ENCODE measurements at regions not wholly inside any gene's neighbourhood (a gene's known extent, or its start where the extent isn't known, plus 50 kb on each side); places are given as distances from the start of the nearest gene placed in this dataset.

- H3K79me2 ChIP-seq (ENCODE audit: low read depth) = no peaks in the 10 kb centered on the region
- no peaks in the 10 kb centered on the region for H3K36me3 ChIP-seq (ENCODE audit: low read depth)
- DNase-seq = no peak
- H4K20me1 ChIP-seq (ENCODE audit: insufficient read depth) = no peaks in the 10 kb centered on the region
- H3K4me3 ChIP-seq = no peak overlapping the region
- TF ChIP-seq CTCF (conservative IDR thresholded peaks at IDR 0.05) = no peak
- no peak for TF ChIP-seq EZH2 (IDR thresholded peaks at IDR 0.05; ENCODE audit: low read depth)
- H3K9me3 ChIP-seq (ENCODE audit: insufficient read depth, low read depth) = no peaks in the 10 kb centered on the region; the same call in 1 of the 2 replicates
- no peaks in the 10 kb centered on the region for H3K9me2 ChIP-seq (ENCODE audit: insufficient read depth)
- no peaks in the 10 kb centered on the region for H3K27me3 ChIP-seq (ENCODE audit: insufficient read depth, low read depth)
- intact Hi-C loops (cut with micrococcal nuclease; ENCODE audit: unreplicated experiment) = no loop called here
- BruUV-seq (replicated peaks) = no TSS peak
- no peak overlapping the region for H3K4me2 ChIP-seq
- ChIA-PET CTCF (interaction anchor here (0.6 kb wide), 1 partner anchor 63 kb away, joined by 4 read pairs; no protein-coding TSS in a partner anchor), POLR2A (ENCODE audit: unreplicated experiment) (no interaction called here)
- H2AFZ ChIP-seq = no peak overlapping the region
- no peaks in the 10 kb centered on the region for H3K4me1 ChIP-seq (replicated peaks; ENCODE audit: insufficient read depth)
- no peak overlapping the region for H3K27ac ChIP-seq
- H3F3A ChIP-seq (ENCODE audit: insufficient read depth, low read depth) = no peaks in the 10 kb centered on the region
These were observed 232.6 kb upstream of the BOD1L1 start for GRCh38 chr4:13860126-13860525.

GRCh38 chr4:13865871-13866669 is 238.5 kb upstream of the BOD1L1 start:
- no TSS peak for BruUV-seq (replicated peaks)
- Histone ChIP-seq H3K27me3 (ENCODE audit: insufficient read depth, low read depth) (no peaks in the 10 kb centered on the region), H3F3A (ENCODE audit: insufficient read depth, low read depth) (no peaks in the 10 kb centered on the region), H3K4me2 (no peak overlapping the region), H3K9me3 (ENCODE audit: insufficient read depth, low read depth) (no peaks in the 10 kb centered on the region), H3K4me3 (no peak overlapping the region), H4K20me1 (ENCODE audit: insufficient read depth) (no peaks in the 10 kb centered on the region), H3K36me3 (ENCODE audit: low read depth) (no peaks in the 10 kb centered on the region), H3K79me2 (ENCODE audit: low read depth) (no peaks in the 10 kb centered on the region), H3K9me2 (ENCODE audit: insufficient read depth) (no peaks in the 10 kb centered on the region), H2AFZ (no peak overlapping the region), H3K27ac (no peak overlapping the region), H3K4me1 (replicated peaks; ENCODE audit: insufficient read depth) (no peaks in the 10 kb centered on the region)
- ChIA-PET CTCF (no interaction called here), POLR2A (ENCODE audit: unreplicated experiment) (interaction anchor here (0.5 kb wide), 1 partner anchor 38 kb away, joined by 8 read pairs; no protein-coding TSS in a partner anchor)
- intact Hi-C loops (cut with micrococcal nuclease; ENCODE audit: unreplicated experiment) = no loop called here
- TF ChIP-seq EZH2 (IDR thresholded peaks at IDR 0.05; ENCODE audit: low read depth) (no peak), CTCF (conservative IDR thresholded peaks at IDR 0.05) (no peak)
- no peak for DNase-seq

GRCh38 chr4:13866881-13867280 is 239.4 kb upstream of the BOD1L1 start:
- no peak overlapping the region for H3K4me2 ChIP-seq
- DNase-seq = no peak
- CTCF ChIA-PET = no interaction called here
- no peak overlapping the region for H3K27ac ChIP-seq
- BruUV-seq (replicated peaks) = no TSS peak
- POLR2A ChIA-PET (ENCODE audit: unreplicated experiment) = interaction anchor here (0.5 kb wide), 1 partner anchor 37 kb away, joined by 8 read pairs; no protein-coding TSS in a partner anchor
- no peaks in the 10 kb centered on the region for H3K9me3 ChIP-seq (ENCODE audit: insufficient read depth, low read depth)
- TF ChIP-seq CTCF (conservative IDR thresholded peaks at IDR 0.05) (no peak), EZH2 (IDR thresholded peaks at IDR 0.05; ENCODE audit: low read depth) (no peak)
- no peaks in the 10 kb centered on the region for H3F3A ChIP-seq (ENCODE audit: insufficient read depth, low read depth)
- H4K20me1 ChIP-seq (ENCODE audit: insufficient read depth) = no peaks in the 10 kb centered on the region
- H3K36me3 ChIP-seq (ENCODE audit: low read depth) = no peaks in the 10 kb centered on the region
- H3K4me3 ChIP-seq = no peak overlapping the region
- intact Hi-C loops (cut with micrococcal nuclease; ENCODE audit: unreplicated experiment) = no loop called here
- H3K27me3 ChIP-seq (ENCODE audit: insufficient read depth, low read depth) = no peaks in the 10 kb centered on the region
- H2AFZ ChIP-seq = no peak overlapping the region
- H3K9me2 ChIP-seq (ENCODE audit: insufficient read depth) = no peaks in the 10 kb centered on the region
- no peaks in the 10 kb centered on the region for H3K4me1 ChIP-seq (replicated peaks; ENCODE audit: insufficient read depth)
- no peaks in the 10 kb centered on the region for H3K79me2 ChIP-seq (ENCODE audit: low read depth)
